Lower lobe of right lung (tissue), 2 donors: ENCODE measurements at regions not wholly inside any gene's neighbourhood (a gene's known extent, or its start where the extent isn't known, plus 50 kb on each side); places are given as distances from the start of the nearest gene placed in this dataset.

Experiments used
- ATAC-seq, 2 donors: fragments of 200-7000 bp; cut with Tn5 transposase; one replicate each; pipeline ENCODE4 v1.9.1; 2020 to 2022; ENCODE audit warnings: mild to moderate bottlenecking in 2 of 2, moderate library complexity in 2 of 2
- DNase-seq: peaks from one replicate; pipeline ENCODE4 v3.0.0-alpha.2; 2020
- H3K27ac ChIP-seq: fragments of 200-600 bp; one replicate; pipeline ENCODE4 v1.8.0; 2022
- H3K27me3 ChIP-seq: fragments of 200-600 bp; one replicate; pipeline ENCODE4 v1.8.0; 2022; ENCODE audit warnings: low read depth
- H3K36me3 ChIP-seq: fragments of 200-600 bp; one replicate; pipeline ENCODE4 v1.8.0; 2022; ENCODE audit warnings: mild to moderate bottlenecking
- H3K4me1 ChIP-seq: fragments of 200-600 bp; one replicate; pipeline ENCODE4 v1.8.0; 2022
- H3K4me3 ChIP-seq: fragments of 200-600 bp; one replicate; pipeline ENCODE4 v1.8.0; 2022; ENCODE audit warnings: mild to moderate bottlenecking
- H3K9me3 ChIP-seq: fragments of 200-600 bp; one replicate; pipeline ENCODE4 v1.8.0; 2022
- intact Hi-C: fragments of 100-400 bp; cut with DNase I; formaldehyde crosslinking; loops from one replicate; pipeline ENCODE4 v1.11.0; 2022
- TF ChIP-seq, protein P1 (sequence below): fragments of 200-600 bp; IDR thresholded peaks from one replicate; pipeline ENCODE4 v1.8.0; 2022; ENCODE audit warnings: antibody characterized with exemption, mild to moderate bottlenecking
- donor health status: DM: no; HTN: yes; CAD: no; lungs with severe emphysema.

DNA sequence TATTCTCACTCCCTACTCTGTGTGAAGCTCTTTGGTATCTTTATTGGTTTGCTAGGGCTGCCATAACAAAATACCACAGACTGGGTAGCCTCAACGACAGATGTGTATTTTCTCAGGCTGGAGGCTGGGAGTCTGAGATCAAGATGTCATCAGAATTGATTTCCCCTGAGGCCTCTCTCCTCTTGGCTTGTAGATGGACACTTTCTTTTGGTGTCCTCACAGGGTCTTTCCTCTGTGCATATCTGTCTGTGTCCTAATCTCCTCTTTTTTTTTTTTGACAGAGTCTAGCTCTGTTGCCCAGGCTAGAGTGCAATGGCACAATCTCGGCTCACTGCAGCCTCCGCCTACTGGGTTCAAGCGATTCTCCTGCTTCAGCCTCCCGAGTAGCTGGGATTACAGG, 71.4 kb upstream of the KCNJ6 start:
- intact Hi-C loops: no loop called here
- no peaks in the 10 kb centered on the region for H3K36me3 ChIP-seq
- ATAC-seq: no peak

DNA sequence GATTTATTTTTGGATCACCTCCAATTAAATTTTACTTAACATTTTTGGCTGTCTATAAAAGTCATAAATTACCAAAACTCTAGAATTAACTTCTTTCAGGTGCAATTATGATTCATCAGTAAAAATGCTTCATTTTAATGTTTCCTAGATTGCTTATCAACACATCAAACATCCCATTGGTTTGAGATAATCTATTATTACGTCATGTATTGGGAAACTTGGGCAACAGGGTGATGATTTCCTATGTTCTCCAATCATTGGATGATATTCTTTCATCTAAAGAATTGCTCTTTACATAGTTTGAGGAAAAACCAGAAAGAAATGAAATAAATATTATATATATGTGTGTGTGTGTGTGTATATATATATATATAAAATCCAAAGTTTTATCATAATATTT, 76.8 kb upstream of the KCNJ6 start:
- DNase-seq (no peak), ATAC-seq (no peak)
- Histone ChIP-seq H3K4me3 (no peak overlapping the region), H3K27me3 (no peaks in the 10 kb centered on the region), H3K9me3 (no peaks in the 10 kb centered on the region), H3K4me1 (no peaks in the 10 kb centered on the region), H3K27ac (no peak overlapping the region), H3K36me3 (no peaks in the 10 kb centered on the region)
- intact Hi-C loops: no loop called here
- TF ChIP-seq, protein P1, sequence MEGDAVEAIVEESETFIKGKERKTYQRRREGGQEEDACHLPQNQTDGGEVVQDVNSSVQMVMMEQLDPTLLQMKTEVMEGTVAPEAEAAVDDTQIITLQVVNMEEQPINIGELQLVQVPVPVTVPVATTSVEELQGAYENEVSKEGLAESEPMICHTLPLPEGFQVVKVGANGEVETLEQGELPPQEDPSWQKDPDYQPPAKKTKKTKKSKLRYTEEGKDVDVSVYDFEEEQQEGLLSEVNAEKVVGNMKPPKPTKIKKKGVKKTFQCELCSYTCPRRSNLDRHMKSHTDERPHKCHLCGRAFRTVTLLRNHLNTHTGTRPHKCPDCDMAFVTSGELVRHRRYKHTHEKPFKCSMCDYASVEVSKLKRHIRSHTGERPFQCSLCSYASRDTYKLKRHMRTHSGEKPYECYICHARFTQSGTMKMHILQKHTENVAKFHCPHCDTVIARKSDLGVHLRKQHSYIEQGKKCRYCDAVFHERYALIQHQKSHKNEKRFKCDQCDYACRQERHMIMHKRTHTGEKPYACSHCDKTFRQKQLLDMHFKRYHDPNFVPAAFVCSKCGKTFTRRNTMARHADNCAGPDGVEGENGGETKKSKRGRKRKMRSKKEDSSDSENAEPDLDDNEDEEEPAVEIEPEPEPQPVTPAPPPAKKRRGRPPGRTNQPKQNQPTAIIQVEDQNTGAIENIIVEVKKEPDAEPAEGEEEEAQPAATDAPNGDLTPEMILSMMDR: no peak

More for the DNA sequence above, 71.4 kb upstream of the KCNJ6 start:
- TF ChIP-seq, protein P1: no peak
- no peak for DNase-seq
- no peaks in the 10 kb centered on the region for H3K27me3 ChIP-seq
- no peak overlapping the region for H3K27ac ChIP-seq
- H3K4me3 ChIP-seq: no peak overlapping the region
- H3K9me3 ChIP-seq: no peaks in the 10 kb centered on the region
- H3K4me1 ChIP-seq: no peaks in the 10 kb centered on the region

DNA sequence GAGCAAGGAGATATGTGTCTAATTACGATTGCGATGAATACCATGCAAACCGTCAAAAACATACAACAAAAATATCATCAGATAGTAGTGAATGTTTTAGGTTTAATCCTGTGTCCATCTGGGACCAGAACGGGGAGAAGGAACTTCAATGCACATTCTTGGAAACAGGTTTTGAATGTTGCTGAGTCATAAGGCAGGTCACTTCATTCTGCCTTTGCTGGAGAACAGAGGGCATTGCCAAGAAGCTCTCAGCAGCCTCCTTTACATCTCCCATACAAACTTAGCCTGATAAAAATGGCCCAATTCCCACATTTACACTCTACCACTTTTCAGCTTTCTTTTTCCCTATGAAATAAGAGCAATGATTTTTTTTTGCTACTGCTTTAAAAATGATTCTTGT, 78.0 kb upstream of the KCNJ6 start:
- DNase-seq (no peak), ATAC-seq (no peak)
- no peak overlapping the region for H3K4me3 ChIP-seq
- TF ChIP-seq, protein P1: no peak
- H3K9me3 ChIP-seq: no peaks in the 10 kb centered on the region
- H3K27me3 ChIP-seq: no peaks in the 10 kb centered on the region
- intact Hi-C loops: no loop called here
- no peak overlapping the region for H3K27ac ChIP-seq
- H3K4me1 ChIP-seq: no peaks in the 10 kb centered on the region
- no peaks in the 10 kb centered on the region for H3K36me3 ChIP-seq

DNA sequence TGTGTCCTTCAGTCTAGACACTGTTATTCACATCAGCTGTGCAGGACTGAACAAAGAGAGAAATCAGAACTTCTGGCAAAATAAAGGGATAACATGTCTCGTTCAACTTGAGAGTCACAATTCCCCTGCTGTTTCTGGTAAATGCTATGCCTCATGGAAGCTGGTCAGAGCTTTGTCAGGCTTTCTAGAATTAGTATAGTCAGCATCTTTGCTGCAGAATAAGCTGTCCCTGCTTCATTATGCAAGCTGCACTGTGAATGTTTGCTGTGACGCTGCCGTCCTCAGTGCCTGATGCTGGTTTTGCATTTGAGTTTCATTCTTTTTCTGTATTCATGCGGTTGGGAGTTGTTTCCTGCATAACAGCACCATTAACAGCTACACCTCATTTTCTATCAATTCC, 96.4 kb upstream of the KCNJ6 start:
- TF ChIP-seq, protein P1: no peak
- Histone ChIP-seq H3K9me3 (no peaks in the 10 kb centered on the region), H3K4me1 (no peaks in the 10 kb centered on the region), H3K4me3 (no peak overlapping the region), H3K27me3 (no peaks in the 10 kb centered on the region), H3K27ac (no peak overlapping the region), H3K36me3 (no peaks in the 10 kb centered on the region)
- intact Hi-C loops: no loop called here
- ATAC-seq: no peak
- DNase-seq: no peak

DNA sequence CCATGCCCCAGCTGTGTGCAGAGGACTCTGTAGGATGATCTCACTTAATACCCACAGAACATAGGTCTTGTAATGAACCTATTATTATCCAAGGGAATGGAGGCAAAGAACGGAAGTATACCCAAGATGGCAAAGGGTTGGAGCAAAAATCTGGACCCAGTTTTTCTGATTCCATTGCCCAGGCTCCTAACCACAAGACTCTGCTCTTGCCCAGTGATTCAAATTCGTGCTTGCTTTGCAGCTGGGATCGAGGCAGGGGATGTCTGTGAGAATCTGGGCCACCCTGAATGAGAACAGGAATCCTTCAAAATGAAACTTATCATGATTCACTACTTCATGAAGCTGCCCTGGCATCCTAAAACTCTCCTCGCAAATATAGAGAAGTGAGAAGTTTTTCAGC, 97.5 kb upstream of the KCNJ6 start:
- Histone ChIP-seq H3K9me3 (no peaks in the 10 kb centered on the region), H3K27me3 (no peaks in the 10 kb centered on the region), H3K36me3 (no peaks in the 10 kb centered on the region), H3K4me1 (no peaks in the 10 kb centered on the region), H3K4me3 (no peak overlapping the region), H3K27ac (no peak overlapping the region)
- TF ChIP-seq, protein P1: no peak
- ATAC-seq: no peak
- intact Hi-C loops: no loop called here
- no peak for DNase-seq

DNA sequence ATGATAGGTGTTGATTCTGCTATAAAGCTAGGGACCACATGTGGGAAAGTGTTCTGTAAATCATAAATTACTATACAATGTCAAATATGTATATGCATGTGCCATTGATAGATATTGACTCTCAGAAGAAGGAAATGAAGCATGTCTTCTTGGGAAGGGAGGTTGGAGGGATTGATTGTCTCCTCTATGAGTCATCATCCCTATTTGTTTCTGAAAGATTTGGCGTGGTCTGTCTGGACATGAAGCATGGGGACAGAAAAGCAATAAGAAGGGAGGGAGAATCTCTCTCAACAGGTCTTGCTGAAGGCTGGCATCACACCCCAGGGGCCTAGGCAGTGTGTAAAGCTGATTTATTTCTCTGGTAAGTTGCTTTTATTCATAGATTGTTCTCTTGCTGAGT, 98.0 kb upstream of the KCNJ6 start:
- no peak for ATAC-seq
- TF ChIP-seq, protein P1: no peak
- intact Hi-C loops: no loop called here

More for the DNA sequence above, 98.0 kb upstream of the KCNJ6 start:
- Histone ChIP-seq H3K4me3 (no peak overlapping the region), H3K36me3 (no peaks in the 10 kb centered on the region), H3K9me3 (no peaks in the 10 kb centered on the region), H3K27me3 (no peaks in the 10 kb centered on the region), H3K27ac (no peak overlapping the region), H3K4me1 (no peaks in the 10 kb centered on the region)
- no peak for DNase-seq
